ENCODE measurements at regions not wholly inside any gene's neighbourhood (a gene's known extent, or its start where the extent isn't known, plus 50 kb on each side); places are given as distances from the start of the nearest gene placed in this dataset.

- in situ Hi-C loops (cut with HindIII; ENCODE audit: low sequenced_read_pairs), result no loop called here
Observed at GRCh38 chr2:168371273-168372019, 84.6 kb upstream of the CERS6 start.

GRCh38 chr2:168373468-168373867, 82.6 kb upstream of the CERS6 start:
- in situ Hi-C loops (cut with HindIII; ENCODE audit: low sequenced_read_pairs), result no loop called here

GRCh38 chr2:168375195-168375798, 80.8 kb upstream of the CERS6 start:
- in situ Hi-C loops (cut with HindIII; ENCODE audit: low sequenced_read_pairs), result no loop called here

GRCh38 chr2:168378960-168379669, 77.0 kb upstream of the CERS6 start:
- in situ Hi-C loops (cut with HindIII; ENCODE audit: low sequenced_read_pairs), result no loop called here

GRCh38 chr2:168380500-168380899, 75.6 kb upstream of the CERS6 start:
- in situ Hi-C loops (cut with HindIII; ENCODE audit: low sequenced_read_pairs), result no loop called here

GRCh38 chr2:168392024-168392423, 64.0 kb upstream of the CERS6 start:
- in situ Hi-C loops (cut with HindIII; ENCODE audit: low sequenced_read_pairs), result no loop called here

- in situ Hi-C loops (cut with HindIII; ENCODE audit: low sequenced_read_pairs), result no loop called here
Observed at GRCh38 chr2:168392797-168393196, 63.3 kb upstream of the CERS6 start.

- in situ Hi-C loops (cut with HindIII; ENCODE audit: low sequenced_read_pairs), result no loop called here
Observed at GRCh38 chr2:168394262-168394661, 61.8 kb upstream of the CERS6 start.

- in situ Hi-C loops (cut with HindIII; ENCODE audit: low sequenced_read_pairs), result no loop called here
Observed at GRCh38 chr2:168396131-168396530, 59.9 kb upstream of the CERS6 start.

- in situ Hi-C loops (cut with HindIII; ENCODE audit: low sequenced_read_pairs), result no loop called here
Observed at GRCh38 chr2:168397629-168398028, 58.4 kb upstream of the CERS6 start.

GRCh38 chr2:168401048-168401556, 55.0 kb upstream of the CERS6 start:
- in situ Hi-C loops (cut with HindIII; ENCODE audit: low sequenced_read_pairs), result loop anchor here (5.0 kb wide), 1 partner anchor 41 kb away; no protein-coding TSS in a partner anchor

GRCh38 chr2:168401771-168402170, 54.3 kb upstream of the CERS6 start:
- in situ Hi-C loops (cut with HindIII; ENCODE audit: low sequenced_read_pairs), result loop anchor here (5.0 kb wide), 1 partner anchor 41 kb away; no protein-coding TSS in a partner anchor

GRCh38 chr2:168402531-168402930, 53.5 kb upstream of the CERS6 start:
- in situ Hi-C loops (cut with HindIII; ENCODE audit: low sequenced_read_pairs), result loop anchor here (5.0 kb wide), 1 partner anchor 40 kb away; no protein-coding TSS in a partner anchor

- in situ Hi-C loops (cut with HindIII; ENCODE audit: low sequenced_read_pairs), result loop anchor here (5.0 kb wide), 1 partner anchor 39 kb away; no protein-coding TSS in a partner anchor
Observed at GRCh38 chr2:168403736-168404135, 52.3 kb upstream of the CERS6 start.

- in situ Hi-C loops (cut with HindIII; ENCODE audit: low sequenced_read_pairs), result loop anchor here (5.0 kb wide), 1 partner anchor 38 kb away; no protein-coding TSS in a partner anchor
Observed at GRCh38 chr2:168404764-168405163, 51.3 kb upstream of the CERS6 start.

Data from endothelial cell of hepatic sinusoid (primary cell).